Activated T-cell treated with anti-CD3 and anti-CD28 coated beads, Interleukin-2, amount 50 U/mL, for 1 hour (primary cell): ENCODE measurements at regions not wholly inside any gene's neighbourhood (a gene's known extent, or its start where the extent isn't known, plus 50 kb on each side); places are given as distances from the start of the nearest gene placed in this dataset.

Source experiments
- DNase-seq: peaks from one replicate; pipeline ENCODE4 v3.0.0-alpha.2; 2020

DNA sequence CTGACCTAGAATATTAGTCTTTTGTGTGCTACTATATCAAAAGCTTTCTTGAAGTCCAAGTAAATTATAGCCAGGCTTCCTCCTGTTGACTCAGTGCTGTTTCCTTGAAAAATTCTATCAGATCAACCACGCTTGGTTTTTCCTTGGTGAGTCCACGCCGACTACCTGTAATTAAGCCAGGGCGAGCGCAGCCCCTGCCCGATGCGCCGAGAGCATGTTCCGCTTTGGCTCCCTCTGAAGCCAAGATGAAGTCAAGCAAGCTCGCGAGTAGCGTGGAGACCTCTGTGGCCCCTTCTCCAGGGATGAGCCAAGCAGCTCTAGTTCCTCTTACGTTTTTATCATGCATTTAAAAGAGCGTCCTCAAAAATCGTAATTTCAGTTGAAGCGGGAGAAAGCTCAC is 641.2 kb downstream of the CDH26 start:
- no peak for DNase-seq

DNA sequence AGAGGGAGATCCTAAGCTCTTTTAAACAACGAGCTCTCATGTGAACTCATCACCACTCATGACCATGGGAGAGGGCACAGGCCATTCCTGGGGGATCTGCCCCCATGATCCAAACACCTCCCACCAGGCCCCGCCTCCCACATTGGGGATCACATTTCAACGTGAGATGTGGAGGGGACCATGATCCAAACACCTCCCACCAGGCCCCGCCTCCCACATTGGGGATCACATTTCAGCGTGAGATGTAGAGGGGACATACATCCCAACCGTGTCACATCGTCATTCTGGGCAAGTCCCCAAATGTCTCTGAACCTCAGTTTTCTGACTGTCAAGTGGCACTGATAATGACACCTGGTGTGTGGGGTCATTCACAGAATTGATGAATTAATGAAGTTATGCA is 641.8 kb downstream of the CDH26 start:
- DNase-seq: no peak

DNA sequence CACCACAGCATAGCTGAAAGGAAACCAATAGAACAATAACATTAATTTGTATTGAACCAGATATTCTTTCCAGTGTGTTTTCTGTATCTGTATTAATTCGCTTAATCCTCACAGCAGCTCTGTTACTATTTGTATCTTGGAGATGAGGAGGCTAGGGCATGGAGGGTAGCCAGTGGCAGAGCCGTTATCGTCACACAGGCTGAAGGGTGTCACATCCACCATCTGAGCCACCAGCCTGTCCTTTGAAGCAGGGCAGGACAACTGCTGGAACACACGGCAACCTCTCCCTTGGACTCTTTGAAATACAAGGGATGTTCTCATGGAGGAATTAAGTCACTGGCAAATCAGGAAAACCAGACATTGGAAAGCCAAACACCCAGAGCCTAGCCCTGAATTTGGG is 628.0 kb upstream of the CDH4 start:
- DNase-seq: no peak

DNA sequence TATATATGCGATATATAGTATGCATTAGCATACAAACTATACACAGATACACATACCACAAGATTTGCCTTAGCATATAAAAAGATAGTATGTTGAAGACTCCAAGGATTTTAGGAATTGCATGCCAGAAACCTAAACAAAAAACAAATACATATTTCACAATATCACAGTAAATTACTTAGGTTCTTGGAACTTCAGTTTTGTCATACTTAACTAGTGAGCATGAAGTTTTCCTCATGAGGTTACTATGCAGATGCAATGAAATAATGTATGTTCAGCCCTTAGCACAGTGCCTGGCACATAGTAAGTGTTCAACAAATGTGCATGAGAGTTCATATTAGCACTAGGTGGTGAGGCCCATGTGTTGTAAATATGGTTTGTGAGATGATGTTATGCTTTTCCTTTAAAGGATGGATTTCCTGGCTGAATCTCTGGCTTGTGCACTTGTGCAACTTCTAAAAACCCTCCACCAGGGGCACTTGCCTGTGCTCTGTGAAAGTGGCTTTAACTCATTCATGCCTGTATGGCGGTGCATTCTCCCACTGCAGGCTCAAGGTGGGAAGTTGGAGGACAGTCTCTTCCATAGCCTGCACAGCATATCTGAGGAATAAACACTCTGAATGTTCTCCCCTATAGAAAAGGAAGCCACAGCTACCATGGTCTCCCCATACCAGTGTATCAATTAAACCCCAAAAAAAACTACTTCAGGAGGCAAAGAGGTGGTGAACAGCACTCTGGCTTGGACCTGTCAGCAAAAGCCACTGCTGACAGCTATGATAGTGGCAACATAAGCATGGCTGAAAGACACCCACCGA is 624.1 kb upstream of the CDH4 start:
- DNase-seq: no peak

DNA sequence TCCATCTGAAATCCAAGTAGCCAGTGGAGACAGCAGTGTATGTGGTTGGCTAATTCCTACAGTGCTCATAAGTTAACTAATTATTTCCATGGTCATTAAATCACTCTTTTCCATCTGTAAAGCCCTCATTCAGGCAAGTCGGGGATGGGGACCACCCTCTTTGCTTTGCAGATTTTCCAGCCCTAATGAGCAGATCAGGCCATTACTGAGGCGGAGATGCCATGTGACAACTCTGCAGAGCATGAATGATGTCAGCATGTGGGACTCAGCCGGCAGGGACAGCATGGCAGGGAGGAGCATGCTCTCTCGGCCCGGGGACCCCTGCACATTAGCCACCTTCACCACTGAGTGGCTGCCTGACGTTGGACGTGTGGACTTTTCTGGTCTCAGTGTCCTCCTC is 623.3 kb upstream of the CDH4 start:
- no peak for DNase-seq

DNA sequence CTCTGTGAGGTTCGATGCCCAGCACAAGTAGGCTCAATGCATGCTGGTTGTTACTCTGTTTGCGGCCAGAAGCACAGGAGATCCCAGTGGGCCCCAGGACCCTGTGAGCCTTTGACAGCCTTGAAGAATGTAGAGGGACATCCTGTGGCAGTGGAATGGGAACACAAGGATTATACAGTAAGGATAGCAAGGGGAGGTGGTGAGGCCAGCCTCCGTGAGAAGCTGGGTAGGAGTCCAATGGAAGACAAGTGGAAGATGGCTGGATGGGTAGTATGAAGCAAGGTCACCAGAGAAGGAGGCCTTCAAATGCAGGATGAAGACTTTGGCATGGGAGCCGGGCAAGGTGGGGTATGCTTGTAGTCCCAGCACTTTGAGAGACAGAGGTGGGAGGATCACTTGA is 622.9 kb upstream of the CDH4 start:
- DNase-seq: no peak

DNA sequence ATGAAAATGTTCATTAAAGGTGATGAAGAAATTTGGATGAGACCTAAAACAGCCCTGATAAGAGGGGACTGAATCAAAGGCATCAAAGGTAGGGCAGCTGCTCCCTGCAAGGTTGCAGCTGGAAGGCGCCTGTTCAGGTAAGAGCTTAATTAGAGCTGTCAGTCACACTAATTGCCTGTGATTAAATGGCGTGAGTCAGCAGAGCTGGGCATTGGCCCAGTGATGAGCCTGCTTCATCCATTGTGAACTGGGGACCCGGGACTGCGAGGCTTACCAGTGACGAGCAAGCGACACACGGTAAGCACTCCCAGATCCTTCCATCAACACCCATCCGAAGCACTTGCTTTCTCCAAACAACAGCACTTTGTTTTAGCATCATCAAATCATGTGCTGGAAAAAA is 621.5 kb upstream of the CDH4 start:
- no peak for DNase-seq

DNA sequence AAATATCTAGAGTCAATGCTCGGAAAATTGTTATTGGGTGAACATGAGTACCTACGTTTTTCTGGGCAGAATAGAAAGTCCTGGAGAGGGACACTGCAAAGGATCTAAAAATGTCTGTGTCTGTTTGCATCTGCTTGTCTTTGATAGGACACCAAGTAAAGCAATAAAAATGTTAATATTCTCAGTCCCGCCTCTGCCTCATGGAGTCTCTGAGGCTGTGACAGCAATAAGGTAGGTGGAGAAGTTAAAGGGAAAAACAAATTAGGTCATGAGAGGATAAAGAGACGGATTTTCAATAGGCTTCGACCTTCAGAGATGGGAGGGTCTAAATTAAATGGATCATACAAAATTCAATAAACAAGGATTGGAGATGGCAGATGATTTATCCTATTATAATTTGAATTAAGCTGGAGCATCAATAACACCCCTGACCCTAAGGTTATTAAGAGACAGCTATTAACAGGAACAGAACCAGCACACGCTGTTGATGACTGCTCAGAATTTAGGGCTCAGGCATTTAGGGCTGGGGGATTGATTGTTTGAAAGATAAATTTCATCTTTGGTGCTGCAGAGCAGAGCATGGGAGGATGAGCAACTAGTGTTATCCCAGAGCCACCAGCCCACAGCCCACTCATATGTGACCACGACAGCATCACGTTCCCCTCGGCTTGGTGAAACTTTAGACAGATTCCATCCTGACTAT is 620.3 kb upstream of the CDH4 start:
- no peak for DNase-seq

DNA sequence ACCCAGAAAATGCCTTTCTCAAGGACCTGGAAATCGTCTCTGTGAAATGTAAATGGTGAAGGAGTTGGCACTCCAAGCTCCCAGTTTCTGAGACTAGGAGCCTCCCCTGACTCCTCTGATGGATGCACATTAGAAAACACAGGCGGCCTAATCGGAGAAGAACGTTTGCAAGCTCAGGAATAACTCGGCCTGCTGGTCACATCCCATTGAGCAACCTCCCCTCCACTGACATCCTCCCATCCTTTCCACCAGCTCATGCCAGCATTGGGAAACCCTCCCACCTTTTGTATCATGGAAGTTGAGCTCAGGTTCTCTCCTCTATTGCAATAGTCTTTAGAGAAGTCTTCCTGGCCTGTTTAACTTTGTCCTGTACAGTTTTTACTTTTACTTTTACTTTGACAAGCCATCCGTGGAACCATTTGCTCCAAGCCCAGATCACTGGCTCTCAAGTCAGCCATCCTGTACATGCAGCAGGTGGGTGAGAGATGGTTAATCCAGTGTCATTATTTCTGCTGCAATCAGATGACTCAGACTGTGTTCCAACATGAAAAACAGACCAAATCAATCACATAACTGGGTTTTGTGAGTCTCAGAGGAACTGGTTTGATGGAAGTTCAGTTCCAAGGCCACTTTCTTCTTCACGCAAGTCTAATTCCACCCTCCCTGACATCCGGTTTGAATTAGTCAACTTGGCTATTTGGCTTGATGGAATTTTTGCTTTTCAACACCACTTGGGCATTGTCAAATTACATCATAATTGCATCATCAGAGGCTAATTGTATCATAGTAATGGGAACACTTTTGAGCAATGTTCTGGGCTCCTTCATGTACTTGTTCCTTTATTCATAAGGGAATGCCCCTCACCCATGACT is 619.4 kb upstream of the CDH4 start:
- no peak for DNase-seq

DNA sequence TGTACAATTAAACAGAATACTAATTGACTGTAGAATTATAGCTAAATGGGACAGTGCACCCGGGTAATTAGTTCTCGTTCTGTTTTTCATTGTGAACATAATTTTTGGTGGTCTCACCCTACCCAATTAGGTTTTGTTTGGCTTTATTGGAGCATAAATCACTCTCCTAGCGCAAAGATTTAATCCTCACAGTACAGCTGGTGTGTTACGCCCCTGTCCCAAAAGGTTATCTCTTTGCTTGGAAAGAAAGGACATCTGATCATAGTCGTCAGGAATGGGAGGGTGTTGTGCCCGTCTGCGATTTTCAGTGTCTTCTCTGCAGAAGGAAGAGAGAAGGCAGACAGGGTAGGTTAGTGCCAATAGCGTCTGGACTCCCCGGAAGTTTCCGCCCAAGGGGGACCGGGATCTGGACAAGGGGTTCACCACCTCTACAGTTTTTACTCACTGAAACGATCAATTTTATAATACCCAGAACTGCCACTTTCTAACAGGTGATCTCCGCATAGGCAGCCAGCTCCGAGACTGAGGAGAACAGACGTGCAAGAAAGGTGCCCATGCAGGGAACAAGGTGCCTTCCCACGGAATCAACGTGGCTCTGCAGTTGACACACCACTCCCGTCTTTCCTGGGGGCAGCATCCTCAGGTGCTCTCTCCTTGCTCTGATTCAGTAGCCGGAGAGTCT is 617.4 kb upstream of the CDH4 start:
- no peak for DNase-seq

DNA sequence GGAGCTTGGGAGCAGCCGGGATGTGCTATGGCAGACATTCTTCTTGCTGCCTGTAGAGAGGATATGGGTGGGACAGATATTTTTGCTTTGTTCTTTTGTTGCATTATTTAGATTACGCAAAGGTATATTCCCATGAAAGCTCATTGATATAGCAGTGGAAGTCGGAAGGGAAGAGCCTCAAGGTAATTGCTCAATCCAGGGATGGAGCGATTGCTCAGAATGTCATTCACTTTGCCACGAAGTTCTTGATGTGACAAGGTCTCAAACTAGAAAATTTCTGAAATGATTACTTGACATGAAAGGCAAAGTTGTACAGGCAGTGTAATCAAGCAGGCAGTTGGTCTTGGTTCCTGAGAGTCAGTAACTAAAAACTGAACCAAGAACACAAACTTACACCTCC is 615.6 kb upstream of the CDH4 start:
- no peak for DNase-seq

DNA sequence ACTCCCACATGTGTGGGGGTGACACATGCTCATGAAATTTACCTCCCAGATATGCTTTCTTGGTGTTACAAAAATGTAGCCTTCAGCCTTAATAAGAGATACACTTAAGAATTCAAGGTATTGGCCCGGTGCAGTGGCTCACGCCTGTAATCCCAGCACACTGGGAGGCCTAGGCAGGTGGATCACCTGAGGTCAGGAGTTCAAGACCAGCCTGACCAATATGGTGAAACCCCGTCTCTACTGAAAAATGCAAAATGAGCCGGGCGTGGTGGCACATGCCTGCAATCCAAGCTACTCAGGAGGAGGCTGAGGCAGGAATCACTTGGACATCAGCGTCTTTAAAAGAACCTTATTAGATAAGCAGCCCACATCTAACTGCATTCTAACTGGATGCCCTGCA is 614.3 kb upstream of the CDH4 start:
- DNase-seq: no peak

DNA sequence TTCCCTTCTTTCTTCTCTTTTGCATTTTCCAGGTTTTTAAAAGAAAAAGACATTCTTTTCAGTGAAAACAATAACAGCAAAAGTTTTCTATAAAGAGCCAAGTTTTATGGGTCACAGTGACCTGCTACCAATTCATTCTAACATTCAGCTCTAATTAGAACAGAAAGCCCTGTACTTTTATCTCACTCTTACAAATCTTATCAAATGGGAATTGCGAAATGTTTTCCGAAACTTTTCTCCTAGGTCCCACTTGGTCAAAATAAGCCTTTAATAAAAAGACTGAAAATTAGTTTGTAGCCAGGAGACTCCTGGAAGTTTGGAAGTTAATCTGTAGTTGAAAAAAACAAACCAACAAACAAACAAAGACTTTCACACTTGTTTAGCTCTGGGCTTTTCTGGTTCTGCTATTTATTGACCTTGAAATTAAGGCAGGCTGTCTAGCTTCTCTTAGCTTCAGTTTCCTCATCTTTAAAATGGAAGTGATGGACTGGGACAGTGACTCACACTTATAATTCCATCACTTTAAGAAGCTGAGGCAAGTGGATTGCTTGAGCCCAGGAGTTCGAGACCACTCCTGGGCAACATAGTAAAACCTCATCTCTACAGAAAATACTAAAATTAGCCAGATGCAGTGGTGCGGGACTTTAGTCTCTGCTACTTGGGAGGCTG is 613.5 kb upstream of the CDH4 start:
- DNase-seq: no peak

DNA sequence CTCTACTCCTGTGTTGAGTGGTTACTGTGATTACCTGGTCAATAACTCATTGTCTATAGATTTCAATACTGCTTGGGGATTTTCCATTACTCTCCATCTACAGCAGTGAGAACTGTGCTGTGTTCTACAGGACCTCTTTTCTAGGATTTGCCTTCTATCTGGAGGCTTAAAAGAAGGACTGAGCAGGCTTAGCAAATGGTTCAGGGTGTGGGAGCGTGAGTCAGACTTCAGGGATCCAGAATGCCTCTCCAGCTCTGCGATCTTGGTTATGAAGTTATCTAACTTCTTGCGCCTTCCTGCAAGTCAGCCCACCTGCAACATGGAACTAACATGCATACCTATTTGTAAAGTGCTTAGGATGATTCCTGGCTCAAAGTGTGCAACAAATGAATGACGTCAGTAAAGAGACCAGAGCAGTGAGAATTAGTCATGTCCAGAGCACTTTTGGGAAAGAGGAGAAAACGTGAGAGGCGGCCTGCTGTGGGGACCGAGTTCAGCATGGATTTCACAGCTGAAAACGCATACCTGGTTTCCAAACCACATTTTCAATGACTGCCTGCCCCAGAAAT is 610.1 kb upstream of the CDH4 start:
- DNase-seq: no peak

DNA sequence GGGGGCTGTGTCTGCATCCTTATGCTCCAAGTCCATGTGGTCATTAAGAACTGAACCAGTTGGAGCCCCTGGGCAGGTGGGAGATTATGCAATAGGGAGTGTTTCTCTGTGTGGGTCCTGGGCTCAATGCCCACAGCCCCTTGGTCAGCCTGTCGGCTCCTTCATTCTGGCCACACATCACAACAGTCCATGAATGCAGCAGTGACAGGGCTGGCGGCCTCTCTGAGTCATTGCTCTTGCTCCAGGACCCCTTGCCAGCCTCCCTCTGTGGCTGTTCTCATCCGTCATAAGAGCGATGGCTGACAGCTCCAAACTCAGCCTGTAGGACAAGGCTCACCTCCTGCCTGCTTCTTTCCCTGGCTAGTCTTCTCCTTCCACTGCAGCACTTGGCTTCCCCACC is 609.5 kb upstream of the CDH4 start:
- DNase-seq: no peak

DNA sequence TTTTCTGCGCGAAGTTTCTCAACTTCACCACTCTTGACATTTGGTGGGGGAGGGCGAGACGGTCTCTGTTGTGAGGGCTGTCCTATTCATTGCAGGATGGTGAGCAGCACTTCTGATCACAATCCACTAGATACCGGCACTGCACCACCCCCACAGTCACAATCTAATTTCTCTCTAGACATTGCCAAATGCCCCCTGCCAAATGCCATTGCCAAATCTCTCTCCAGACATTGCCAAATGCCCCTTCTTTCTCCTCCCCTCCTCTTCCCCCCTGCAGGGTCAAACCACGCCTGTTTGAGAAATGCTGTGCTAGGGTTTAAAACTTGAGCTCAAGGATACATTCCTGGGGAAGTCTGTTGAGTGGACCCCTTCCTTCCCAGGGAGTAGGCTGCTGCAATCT is 603.5 kb upstream of the CDH4 start:
- no peak for DNase-seq

DNA sequence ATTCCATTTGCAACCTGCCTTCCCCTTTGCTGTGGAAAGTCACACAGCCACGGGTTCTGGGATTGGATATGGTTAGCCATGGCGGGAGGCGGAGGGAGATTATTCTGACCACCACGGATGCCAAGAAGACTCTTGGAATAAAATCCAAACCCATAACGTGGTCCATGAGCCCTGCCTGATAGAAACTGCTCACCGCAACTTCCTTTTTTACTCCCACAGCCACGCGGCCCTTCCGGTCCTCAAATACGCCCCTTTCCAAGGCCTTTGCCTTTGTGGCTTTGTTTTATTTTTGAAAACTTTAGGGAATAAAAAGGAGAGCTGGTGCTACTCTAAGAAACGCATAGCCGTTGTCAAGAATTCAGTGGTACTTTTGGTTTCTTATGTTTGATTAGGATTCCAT is 602.5 kb upstream of the CDH4 start:
- DNase-seq: no peak

DNA sequence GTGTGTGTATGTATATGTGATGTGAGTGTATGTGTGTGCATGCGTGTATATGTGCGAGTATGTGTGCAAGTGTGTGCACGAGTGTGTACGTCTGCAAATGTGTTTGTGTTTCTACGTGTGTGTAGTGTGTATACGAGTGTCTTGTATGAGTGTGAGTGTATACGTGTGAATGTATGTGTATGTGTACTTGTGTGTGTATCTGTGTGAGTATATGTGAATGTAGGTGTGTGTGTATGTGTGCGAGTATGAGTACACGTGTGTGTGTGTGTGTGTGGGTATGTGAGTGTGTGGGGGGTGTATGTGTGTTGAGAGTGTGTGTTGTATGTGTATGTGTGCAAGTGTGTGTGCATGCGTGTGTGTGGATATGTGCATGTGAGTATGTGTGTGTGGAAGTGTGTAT is 602.0 kb upstream of the CDH4 start:
- no peak for DNase-seq

DNA sequence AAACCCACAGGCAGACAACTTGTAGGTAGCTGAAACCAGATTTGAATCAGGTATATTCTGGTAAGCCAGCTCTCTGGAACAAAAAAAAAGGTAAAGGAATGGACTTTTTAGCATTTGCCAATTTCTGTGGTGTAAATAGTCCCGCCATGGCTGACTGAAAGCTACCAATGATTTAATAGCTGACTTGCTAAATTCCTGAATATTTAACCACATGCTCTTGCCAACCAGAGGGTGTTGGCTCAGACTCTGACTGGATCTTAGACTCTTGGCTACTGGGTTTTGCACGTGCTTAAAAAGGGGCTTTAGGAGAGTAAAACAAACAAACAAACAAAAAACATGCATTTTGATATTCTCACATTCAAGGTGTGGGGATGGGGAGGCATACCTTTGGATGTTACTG is 600.0 kb upstream of the CDH4 start:
- no peak for DNase-seq

DNA sequence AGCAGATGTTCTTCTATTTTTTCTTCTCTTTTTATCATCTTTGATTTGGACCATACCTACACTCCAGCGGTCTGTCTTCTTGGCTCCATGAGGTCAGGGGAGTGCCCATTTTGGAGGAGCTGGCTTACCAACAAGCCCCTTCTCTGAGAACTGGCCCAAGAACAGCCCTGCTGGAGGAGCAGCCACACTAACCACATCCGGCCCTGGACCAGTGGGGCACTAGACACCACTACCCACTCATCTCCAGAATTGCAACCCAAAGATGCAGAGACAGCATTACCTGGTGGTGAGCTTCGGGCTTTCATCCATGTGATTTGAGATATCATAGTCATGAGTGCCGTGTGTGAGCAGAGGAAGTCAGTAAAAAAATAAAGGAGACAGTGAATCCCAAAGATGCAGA is 599.4 kb upstream of the CDH4 start:
- no peak for DNase-seq

DNA sequence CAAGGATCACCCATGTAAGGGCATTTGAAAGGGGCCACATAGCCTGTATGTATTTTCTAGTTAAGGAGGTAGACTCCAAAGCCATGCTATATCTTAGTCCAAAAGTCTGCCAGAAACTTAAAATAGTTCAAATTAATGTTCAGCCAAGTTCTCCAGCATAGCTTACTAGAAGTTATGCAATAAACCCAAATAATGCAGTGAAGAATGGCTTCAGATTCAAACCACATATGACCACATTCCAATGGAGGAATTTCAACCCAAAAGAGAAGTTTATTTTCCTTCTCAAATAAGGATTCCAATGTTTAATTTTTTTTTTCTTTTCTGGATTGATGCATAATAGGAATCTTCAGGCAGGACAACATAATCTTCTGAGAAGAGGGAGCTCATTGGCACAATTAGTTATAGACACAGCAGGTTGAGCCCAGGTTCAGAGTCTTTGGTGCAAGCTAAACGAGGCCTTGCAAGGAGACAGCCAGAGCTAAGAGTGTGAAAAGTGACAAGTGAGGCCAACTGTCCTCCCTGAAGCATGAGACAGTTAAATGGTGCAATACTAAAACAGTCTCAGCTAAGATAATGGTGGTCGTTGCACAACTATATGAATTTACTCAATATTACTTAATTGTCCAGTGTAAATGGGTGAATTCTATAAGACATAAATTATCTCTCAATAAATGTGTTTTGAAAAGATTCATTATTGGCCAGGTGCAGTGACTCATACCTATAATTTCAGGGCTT is 598.8 kb upstream of the CDH4 start:
- no peak for DNase-seq

DNA sequence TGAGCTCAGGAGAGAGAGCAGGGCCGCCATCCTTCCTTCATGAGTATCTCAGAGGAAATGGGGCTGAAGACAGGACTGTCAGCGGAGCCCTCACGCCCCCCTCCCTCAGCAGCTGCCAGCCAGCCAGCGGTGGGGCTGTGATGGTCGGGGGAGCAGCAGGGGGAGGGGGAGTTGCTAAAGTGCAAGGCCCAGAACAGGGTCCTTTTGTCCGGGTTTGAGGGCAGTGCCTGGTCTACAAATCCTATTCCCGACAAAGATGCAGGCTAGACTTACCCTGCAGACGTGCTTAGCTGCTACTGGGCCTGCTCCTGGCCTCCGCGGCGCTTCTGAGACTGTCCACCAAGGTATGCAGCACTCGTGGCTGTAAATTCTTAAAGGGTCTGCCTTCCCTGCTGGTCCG is 593.4 kb upstream of the CDH4 start:
- no peak for DNase-seq
